Neural crest cell (in vitro differentiated cells): ENCODE measurements at regions not wholly inside any gene's neighbourhood (a gene's known extent, or its start where the extent isn't known, plus 50 kb on each side); places are given as distances from the start of the nearest gene placed in this dataset.

Experiments used
- DNase-seq: peaks from one replicate; pipeline ENCODE4 v3.0.0; 2021; ENCODE audit warnings: low read depth, mixed read lengths, low spot score
- H3K27ac Mint-ChIP-seq: one replicate; pipeline ENCODE4 v1.8.0; 2021; ENCODE audit warnings: mild to moderate bottlenecking, mixed read lengths; ENCODE audit not compliant: unreplicated experiment
- H3K27me3 Mint-ChIP-seq: 2 replicates; pipeline ENCODE4 v1.8.0; 2021; ENCODE audit warnings: low read depth, mild to moderate bottlenecking, mixed read lengths
- H3K36me3 Mint-ChIP-seq: 2 replicates; pipeline ENCODE4 v1.8.0; 2021; ENCODE audit warnings: low read depth, mild to moderate bottlenecking, mixed read lengths
- H3K4me1 Mint-ChIP-seq: 2 replicates; pipeline ENCODE4 v1.8.0; 2021; ENCODE audit warnings: mixed read lengths
- H3K4me3 Mint-ChIP-seq: one replicate; pipeline ENCODE4 v1.8.0; 2021; ENCODE audit warnings: mild to moderate bottlenecking, mixed read lengths
- H3K9me3 Mint-ChIP-seq: 2 replicates; pipeline ENCODE4 v1.8.0; 2021; ENCODE audit warnings: mixed read lengths
- TF ChIP-seq, protein P1 (sequence below): fragments of 200-600 bp; sonication (generic); conservative IDR thresholded peaks from 2 replicates; pipeline ENCODE4 v1.5.0; 2021; ENCODE audit warnings: antibody characterized with exemption, mild to moderate bottlenecking

DNA sequence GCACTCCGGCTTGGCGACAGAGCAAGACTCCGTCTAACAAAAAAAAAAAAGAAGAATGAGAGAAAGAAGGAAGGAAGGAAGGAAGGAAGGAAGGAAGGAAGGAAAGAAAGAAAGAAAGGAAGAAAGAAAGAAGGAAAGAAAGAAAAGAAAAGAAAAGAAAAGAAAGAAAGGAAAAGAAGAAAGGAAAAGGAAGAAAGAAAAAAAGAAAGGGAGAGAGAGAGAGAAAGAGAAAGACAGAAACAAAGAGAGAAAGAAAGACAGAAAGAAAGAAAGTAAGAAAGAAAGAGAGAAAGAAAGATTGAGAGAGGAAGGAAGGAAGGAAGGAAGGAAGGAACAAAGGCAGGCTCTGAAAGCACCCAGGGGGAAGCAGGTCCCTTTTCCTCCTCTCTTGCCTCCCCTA is 336.6 kb upstream of the GATB start:
- Mint-ChIP-seq H3K4me1 (no peaks in the 10 kb centered on the region), H3K27me3 (no peaks in the 10 kb centered on the region), H3K36me3 (no peaks in the 10 kb centered on the region), H3K4me3 (no peak overlapping the region), H3K27ac (no peak overlapping the region), H3K9me3 (no peaks in the 10 kb centered on the region)
- no peak for DNase-seq
- TF ChIP-seq, protein P1, sequence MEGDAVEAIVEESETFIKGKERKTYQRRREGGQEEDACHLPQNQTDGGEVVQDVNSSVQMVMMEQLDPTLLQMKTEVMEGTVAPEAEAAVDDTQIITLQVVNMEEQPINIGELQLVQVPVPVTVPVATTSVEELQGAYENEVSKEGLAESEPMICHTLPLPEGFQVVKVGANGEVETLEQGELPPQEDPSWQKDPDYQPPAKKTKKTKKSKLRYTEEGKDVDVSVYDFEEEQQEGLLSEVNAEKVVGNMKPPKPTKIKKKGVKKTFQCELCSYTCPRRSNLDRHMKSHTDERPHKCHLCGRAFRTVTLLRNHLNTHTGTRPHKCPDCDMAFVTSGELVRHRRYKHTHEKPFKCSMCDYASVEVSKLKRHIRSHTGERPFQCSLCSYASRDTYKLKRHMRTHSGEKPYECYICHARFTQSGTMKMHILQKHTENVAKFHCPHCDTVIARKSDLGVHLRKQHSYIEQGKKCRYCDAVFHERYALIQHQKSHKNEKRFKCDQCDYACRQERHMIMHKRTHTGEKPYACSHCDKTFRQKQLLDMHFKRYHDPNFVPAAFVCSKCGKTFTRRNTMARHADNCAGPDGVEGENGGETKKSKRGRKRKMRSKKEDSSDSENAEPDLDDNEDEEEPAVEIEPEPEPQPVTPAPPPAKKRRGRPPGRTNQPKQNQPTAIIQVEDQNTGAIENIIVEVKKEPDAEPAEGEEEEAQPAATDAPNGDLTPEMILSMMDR, result no peak

DNA sequence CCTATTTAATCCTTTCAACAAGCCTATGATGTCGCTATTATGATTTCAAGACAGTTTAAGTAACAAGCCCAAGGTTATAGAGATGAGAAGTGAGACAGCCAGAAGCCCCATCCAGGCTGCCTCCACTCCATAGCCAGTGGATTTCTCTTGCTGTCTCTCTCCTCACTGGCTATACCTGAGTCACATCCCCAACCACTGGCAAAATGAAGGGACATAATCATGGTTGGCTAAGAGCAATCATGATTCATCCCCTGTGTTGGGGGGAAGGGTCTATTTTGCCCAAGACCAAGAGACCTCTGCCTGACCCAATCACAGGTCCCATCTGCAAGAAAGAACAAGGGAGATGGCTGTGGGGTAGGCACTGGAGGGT is 334.9 kb upstream of the GATB start:
- Mint-ChIP-seq H3K27ac (no peak overlapping the region), H3K27me3 (no peaks in the 10 kb centered on the region), H3K4me3 (no peak overlapping the region), H3K4me1 (no peaks in the 10 kb centered on the region), H3K9me3 (no peaks in the 10 kb centered on the region), H3K36me3 (no peaks in the 10 kb centered on the region)
- TF ChIP-seq, protein P1, result no peak
- DNase-seq, result no peak

DNA sequence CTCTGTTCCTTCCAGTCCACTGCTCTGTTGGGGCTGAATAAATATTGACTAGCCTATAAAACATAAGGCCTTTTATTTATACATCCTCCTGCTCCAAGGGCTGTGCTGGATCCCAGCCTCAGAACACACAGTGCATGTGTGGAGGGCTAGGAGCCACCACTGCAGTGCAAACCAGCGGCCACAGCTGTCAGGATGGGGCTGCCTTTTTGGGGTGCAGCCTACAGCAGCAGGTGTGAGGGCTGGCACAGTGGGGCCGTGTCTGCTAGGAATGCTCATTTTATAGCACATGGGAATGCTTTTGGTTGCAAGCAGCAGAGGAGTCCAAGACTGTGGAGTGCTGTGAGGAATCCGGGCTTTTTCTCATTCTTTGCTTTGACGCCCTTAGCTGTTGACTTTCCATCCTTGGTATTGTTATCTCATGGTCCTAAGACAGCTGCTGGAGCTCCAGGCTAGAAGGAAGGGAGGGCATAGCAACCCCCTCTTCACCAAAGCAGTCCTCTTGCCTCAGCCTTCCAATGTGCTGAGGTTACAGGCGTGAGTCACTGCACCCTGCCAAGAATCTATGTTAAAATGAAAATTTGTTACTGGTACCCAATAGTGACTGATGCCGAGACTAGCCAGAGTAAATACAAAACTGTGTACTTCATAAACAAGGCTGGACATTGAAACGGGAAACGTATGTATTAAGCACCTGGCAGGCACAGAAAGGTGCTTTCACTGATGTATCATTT is 334.3 kb upstream of the GATB start:
- DNase-seq, result no peak
- H3K4me3 Mint-ChIP-seq, result no peak overlapping the region
- no peaks in the 10 kb centered on the region for H3K9me3 Mint-ChIP-seq
- no peaks in the 10 kb centered on the region for H3K4me1 Mint-ChIP-seq
- no peaks in the 10 kb centered on the region for H3K27me3 Mint-ChIP-seq
- TF ChIP-seq, protein P1, result no peak
- no peaks in the 10 kb centered on the region for H3K36me3 Mint-ChIP-seq
- no peak overlapping the region for H3K27ac Mint-ChIP-seq

DNA sequence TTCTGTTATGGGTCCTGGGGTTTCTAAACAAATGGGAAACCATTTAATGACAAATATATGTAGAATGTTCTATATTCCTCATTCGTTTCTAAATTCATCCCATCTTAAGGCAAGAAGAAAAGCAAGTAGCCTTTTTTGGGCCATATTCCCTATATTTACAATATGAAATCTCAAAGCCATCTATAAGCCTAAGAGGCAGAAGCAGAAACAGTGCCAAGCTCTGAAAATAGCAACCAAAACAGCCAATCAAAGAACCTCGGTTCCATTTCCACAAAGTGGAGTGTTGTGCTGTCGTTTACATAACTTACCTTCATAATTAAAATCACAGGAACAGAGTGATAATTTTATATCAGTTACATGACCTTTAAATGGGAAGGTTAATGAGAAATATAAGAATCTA is 330.6 kb upstream of the GATB start:
- Mint-ChIP-seq H3K4me3 (no peak overlapping the region), H3K9me3 (no peaks in the 10 kb centered on the region), H3K36me3 (no peaks in the 10 kb centered on the region), H3K27me3 (no peaks in the 10 kb centered on the region), H3K27ac (no peak overlapping the region), H3K4me1 (no peaks in the 10 kb centered on the region)
- no peak for DNase-seq
- TF ChIP-seq, protein P1, result no peak

DNA sequence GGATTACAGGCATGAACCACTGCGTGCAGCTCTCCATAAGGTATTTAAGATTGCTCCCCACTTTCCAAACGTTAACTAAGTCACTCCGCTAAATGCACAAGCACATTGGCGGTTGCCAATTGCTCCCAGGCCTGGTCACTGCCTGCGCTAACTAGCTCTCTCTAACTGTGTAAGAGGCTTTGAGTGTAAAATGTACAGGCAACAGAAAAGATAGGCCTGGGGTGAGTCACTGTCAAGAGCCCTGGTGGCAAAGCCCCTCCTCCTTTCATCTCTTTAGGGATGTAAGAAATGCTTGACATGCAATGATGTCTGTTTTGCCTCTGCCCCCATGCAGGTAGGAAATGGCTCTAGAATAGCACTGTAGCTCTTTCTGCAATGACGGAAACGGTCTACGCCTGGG is 329.7 kb upstream of the GATB start:
- TF ChIP-seq, protein P1, result no peak
- Mint-ChIP-seq H3K4me3 (no peak overlapping the region), H3K4me1 (no peaks in the 10 kb centered on the region), H3K27me3 (no peaks in the 10 kb centered on the region), H3K36me3 (no peaks in the 10 kb centered on the region), H3K27ac (no peak overlapping the region), H3K9me3 (no peaks in the 10 kb centered on the region)
- DNase-seq, result no peak

DNA sequence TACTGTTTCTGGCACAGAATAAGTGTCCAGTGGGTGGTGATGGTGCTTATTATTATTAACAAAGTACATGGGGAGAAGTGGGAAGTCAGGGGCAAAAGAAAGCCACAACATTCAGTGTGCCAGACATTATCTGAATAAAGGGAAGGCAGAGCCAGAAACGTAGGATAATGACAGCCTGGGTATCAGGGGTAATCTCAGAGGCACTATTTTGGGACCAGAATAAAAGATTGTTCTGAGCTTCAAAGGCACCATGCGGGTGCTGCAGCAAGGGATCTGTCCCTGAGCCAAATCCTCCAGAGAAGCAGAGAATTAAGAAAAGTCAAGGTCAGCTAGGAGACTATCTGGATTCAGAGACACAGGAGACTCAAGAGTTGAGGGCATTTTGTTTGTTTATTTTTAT is 328.8 kb upstream of the GATB start:
- H3K27me3 Mint-ChIP-seq, result peaks cover 7% of the 10 kb centered on the region
- H3K27ac Mint-ChIP-seq, result no peak overlapping the region
- no peaks in the 10 kb centered on the region for H3K4me1 Mint-ChIP-seq
- H3K4me3 Mint-ChIP-seq, result no peak overlapping the region
- no peaks in the 10 kb centered on the region for H3K9me3 Mint-ChIP-seq
- no peaks in the 10 kb centered on the region for H3K36me3 Mint-ChIP-seq
- TF ChIP-seq, protein P1, result no peak
- no peak for DNase-seq
